Panc1 (cell line): ENCODE measurements at regions not wholly inside any gene's neighbourhood (a gene's known extent, or its start where the extent isn't known, plus 50 kb on each side); places are given as distances from the start of the nearest gene placed in this dataset.

ENCODE experiments used
- ATAC-seq: fragments of 200-7000 bp; cut with Tn5 transposase; 2 replicates; pipeline ENCODE4 v1.9.1; 2020; ENCODE audit warnings: mild to moderate bottlenecking, moderate library complexity
- BruUV-seq: library from RNA; stranded (reverse); fragments of 400-500 nt; replicated peaks from 2 replicates; lab custom pipeline; 2021; lab: Mats Ljungman, UMichigan
- CTCF ChIA-PET: fragments of 300-600 bp; sonication (Branson Sonifier 250); formaldehyde crosslinking; loops from one replicate; lab custom pipeline; 2022; ENCODE audit warnings: antibody characterized with exemption; lab: Charles Lee
- POLR2A ChIA-PET: fragments of 300-600 bp; sonication (Branson Sonifier 250); formaldehyde crosslinking; loops from one replicate; lab custom pipeline; 2022; ENCODE audit warnings: antibody characterized with exemption; lab: Charles Lee
- DNase-seq: peaks from one replicate; pipeline ENCODE4 v3.0.0-alpha.2; 2010; ENCODE audit warnings: low read depth, low spot score
- H3K27ac ChIP-seq: 2 replicates; pipeline ENCODE4 v1.5.1; 2011; ENCODE audit warnings: mild to moderate bottlenecking, low read length, inconsistent platforms
- H3K27me3 ChIP-seq: fragments of 200-500 bp; sonication (Bioruptor generic); 2 replicates; pipeline ENCODE4 v1.6.0; 2014; ENCODE audit warnings: low read length, inconsistent platforms; ENCODE audit not compliant: control insufficient read depth, insufficient read depth
- H3K36me3 ChIP-seq: fragments of 200-500 bp; sonication (Bioruptor generic); 2 replicates; pipeline ENCODE4 v1.5.1; 2014; ENCODE audit warnings: inconsistent platforms, mild to moderate bottlenecking, low read length, moderate library complexity; ENCODE audit not compliant: control insufficient read depth, insufficient read depth
- H3K4me1 ChIP-seq: 2 replicates; pipeline ENCODE4 v1.5.1; 2011; ENCODE audit warnings: inconsistent platforms, mild to moderate bottlenecking, low read length, moderate library complexity; ENCODE audit not compliant: control insufficient read depth, insufficient read depth
- H3K4me3 ChIP-seq, 2 experiments: 2 replicates each; pipeline ENCODE4 v1.5.1; 2011 to 2012; ENCODE audit warnings: low read depth in 2 of 2, low read length in 2 of 2, mild to moderate bottlenecking in 2 of 2, inconsistent platforms in 1 of 2, moderate library complexity in 1 of 2
- H3K9me3 ChIP-seq: fragments of 200-500 bp; sonication (Bioruptor generic); 2 replicates; pipeline ENCODE4 v1.5.1; 2014; ENCODE audit warnings: low read depth, mild to moderate bottlenecking, inconsistent platforms, low read length, moderate library complexity; ENCODE audit not compliant: control insufficient read depth, insufficient read depth
- CTCF ChIP-seq: fragments of 450-650 bp; IDR thresholded peaks from 2 replicates; pipeline ENCODE4 v1.5.1; 2017; ENCODE audit warnings: mild to moderate bottlenecking
- POLR2AphosphoS5 ChIP-seq: IDR thresholded peaks from 2 replicates; pipeline ENCODE4 v1.6.1; 2012; ENCODE audit warnings: mild to moderate bottlenecking, low read depth, low read length, moderate library complexity
- REST ChIP-seq, 2 experiments: IDR thresholded peaks; 2 replicates each; pipeline ENCODE4 v1.6.1; 2011 to 2012; ENCODE audit warnings: low read depth in 2 of 2, control low read depth in 1 of 2, low read length in 1 of 2, mild to moderate bottlenecking in 1 of 2, moderate library complexity in 1 of 2; ENCODE audit not compliant: insufficient read depth in 1 of 2
- SIN3A ChIP-seq: IDR thresholded peaks from 2 replicates; pipeline ENCODE4 v1.6.1; 2012; ENCODE audit warnings: low read depth, mild to moderate bottlenecking, low read length, moderate library complexity, borderline replicate concordance; ENCODE audit not compliant: insufficient read depth
- TCF7L2 ChIP-seq: IDR thresholded peaks from 2 replicates; pipeline ENCODE4 v1.6.1; 2011; ENCODE audit warnings: mild to moderate bottlenecking, low read depth, low read length, inconsistent platforms
- in situ Hi-C: cut with HindIII; loops from 2 replicates; pipeline ENCODE4 v1.10.0; 2016; ENCODE audit warnings: low sequenced_read_pairs, low pct_unique_long_range_greater_than_20kb
- intact Hi-C: fragments of 100-400 bp; cut with micrococcal nuclease; formaldehyde crosslinking; loops from one replicate; pipeline ENCODE4 v1.10.0; 2022; ENCODE audit not compliant: unreplicated experiment

DNA sequence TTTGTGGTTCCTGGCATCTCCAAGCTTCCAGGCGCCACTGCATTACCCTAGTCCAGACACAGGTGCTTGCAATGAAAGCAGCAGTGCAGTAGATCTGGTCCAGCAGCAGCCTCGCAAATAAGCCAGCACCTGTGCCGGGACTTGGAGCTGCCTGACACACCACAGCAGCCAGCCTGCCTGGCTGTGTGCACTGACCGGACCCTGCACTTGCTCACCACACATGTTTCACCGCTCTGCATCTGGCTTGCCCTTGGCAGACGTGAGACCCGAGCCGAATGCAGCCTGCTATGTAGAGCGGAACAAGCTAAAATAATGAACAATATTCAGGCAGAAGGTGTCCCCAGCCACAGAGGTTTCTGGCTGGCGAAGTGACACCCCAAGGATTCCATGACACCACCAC, 123.6 kb upstream of the POM121L12 start:
- BruUV-seq, result no TSS peak
- Histone ChIP-seq H3K9me3 (no peaks in the 10 kb centered on the region), H3K4me1 (no peaks in the 10 kb centered on the region), H3K27ac (no peak overlapping the region), H3K4me3 (no peak overlapping the region), H3K36me3 (no peaks in the 10 kb centered on the region), H3K27me3 (no peaks in the 10 kb centered on the region)
- intact Hi-C loops, result no loop called here
- TF ChIP-seq TCF7L2, result no peak
- no peak for TF ChIP-seq REST (IDR thresholded peaks at IDR 0.05; ENCODE audit: insufficient read depth in 1 of 2, low read depth in 2 of 2, low read length in 1 of 2)
- no peak for TF ChIP-seq POLR2AphosphoS5
- no peak for TF ChIP-seq CTCF
- TF ChIP-seq SIN3A, result no peak
- ATAC-seq (no peak), DNase-seq (no peak)
- POLR2A ChIA-PET, result no interaction called here
- CTCF ChIA-PET, result no interaction called here
- in situ Hi-C loops, result no loop called here

DNA sequence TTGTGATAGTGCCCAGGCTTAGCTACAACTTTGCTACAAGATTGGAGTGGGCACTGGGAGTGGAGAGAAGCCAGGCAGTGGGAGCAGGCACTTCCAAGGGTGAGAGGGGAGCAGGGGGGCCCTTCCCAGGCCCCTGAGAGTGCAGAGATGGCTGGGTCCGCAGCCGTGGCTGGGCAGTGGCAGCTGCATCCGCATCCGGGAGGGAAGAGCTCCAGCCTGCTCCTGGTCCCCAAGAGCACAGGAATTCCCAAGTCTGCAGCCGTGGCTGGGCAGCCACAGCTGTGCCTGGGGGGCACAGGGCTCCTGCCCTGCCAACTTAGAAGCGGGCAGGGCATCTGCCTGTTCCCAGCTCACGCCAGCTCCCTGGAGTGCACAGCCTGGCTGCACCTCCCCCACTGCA, 124.1 kb upstream of the POM121L12 start:
- TF ChIP-seq TCF7L2 (no peak), POLR2AphosphoS5 (no peak), SIN3A (no peak), CTCF (no peak), REST (IDR thresholded peaks at IDR 0.05; ENCODE audit: insufficient read depth in 1 of 2, low read depth in 2 of 2, low read length in 1 of 2) (no peak)
- CTCF ChIA-PET, result no interaction called here
- ATAC-seq, result no peak
- Histone ChIP-seq H3K4me3 (no peak overlapping the region), H3K4me1 (no peaks in the 10 kb centered on the region), H3K27ac (no peak overlapping the region), H3K27me3 (no peaks in the 10 kb centered on the region), H3K36me3 (no peaks in the 10 kb centered on the region), H3K9me3 (no peaks in the 10 kb centered on the region)
- POLR2A ChIA-PET, result no interaction called here
- no peak for DNase-seq
- intact Hi-C loops, result no loop called here
- no TSS peak for BruUV-seq
- in situ Hi-C loops, result no loop called here
